MM.1S (cell line): ENCODE measurements at regions not wholly inside any gene's neighbourhood (a gene's known extent, or its start where the extent isn't known, plus 50 kb on each side); places are given as distances from the start of the nearest gene placed in this dataset.

Experiments used
- DNase-seq: peaks from one replicate; pipeline ENCODE4 v3.0.0-alpha.2; 2015
- H2AFZ ChIP-seq: fragments of 300-600 bp; sonication (generic); 2 replicates; pipeline ENCODE4 v1.6.0; 2016; ENCODE audit warnings: antibody characterized with exemption, low read length
- H3F3A ChIP-seq: fragments of 300-600 bp; sonication (generic); 2 replicates; pipeline ENCODE4 v1.6.1; 2016; ENCODE audit warnings: mild to moderate bottlenecking, antibody characterized with exemption, low read length, moderate library complexity, mixed read lengths; ENCODE audit not compliant: insufficient read depth
- H3K27ac ChIP-seq: fragments of 300-600 bp; sonication (generic); 2 replicates; pipeline ENCODE4 v1.5.1; 2016; ENCODE audit warnings: mild to moderate bottlenecking, low read length
- H3K27me3 ChIP-seq: fragments of 300-600 bp; sonication (generic); replicated peaks from 2 replicates; pipeline ENCODE4 v1.6.0; 2016; ENCODE audit warnings: low read length; ENCODE audit not compliant: insufficient read depth
- H3K36me3 ChIP-seq: fragments of 300-600 bp; sonication (generic); replicated peaks from 2 replicates; pipeline ENCODE4 v1.6.1; 2016; ENCODE audit warnings: mild to moderate bottlenecking, low read length, mixed read lengths; ENCODE audit not compliant: insufficient read depth
- H3K4me1 ChIP-seq: fragments of 300-600 bp; sonication (generic); 2 replicates; pipeline ENCODE4 v1.6.1; 2016; ENCODE audit warnings: low read length, mixed read lengths
- H3K4me2 ChIP-seq: fragments of 300-600 bp; sonication (generic); 2 replicates; pipeline ENCODE4 v1.6.0; 2016; ENCODE audit warnings: low read depth, low read length
- H3K4me3 ChIP-seq: fragments of 300-600 bp; sonication (generic); 2 replicates; pipeline ENCODE4 v1.5.1; 2016; ENCODE audit warnings: low read length, mixed read lengths
- H3K79me2 ChIP-seq: fragments of 300-600 bp; sonication (generic); 2 replicates; pipeline ENCODE4 v1.6.1; 2016; ENCODE audit warnings: mixed run types, low read length, mixed read lengths
- H3K9ac ChIP-seq: fragments of 300-600 bp; sonication (generic); 2 replicates; pipeline ENCODE4 v1.6.1; 2016; ENCODE audit warnings: low read length, mixed read lengths
- H3K9me2 ChIP-seq: fragments of 300-600 bp; sonication (generic); replicated peaks from 2 replicates; pipeline ENCODE4 v1.6.1; 2016; ENCODE audit warnings: mild to moderate bottlenecking, low read length, mixed read lengths; ENCODE audit not compliant: insufficient read depth
- H3K9me3 ChIP-seq: fragments of 300-600 bp; sonication (generic); replicated peaks from 2 replicates; pipeline ENCODE4 v1.6.1; 2016; ENCODE audit warnings: mild to moderate bottlenecking, low read length, mixed read lengths; ENCODE audit not compliant: insufficient read depth
- H4K20me1 ChIP-seq: fragments of 300-600 bp; sonication (generic); 2 replicates; pipeline ENCODE4 v1.6.1; 2016; ENCODE audit warnings: mild to moderate bottlenecking, low read length, moderate library complexity, mixed read lengths; ENCODE audit not compliant: insufficient read depth
- EZH2 ChIP-seq: fragments of 300-600 bp; sonication (generic); optimal IDR thresholded peaks from 2 replicates; pipeline ENCODE3; 2017; ENCODE audit warnings: low read depth, mild to moderate bottlenecking, antibody characterized with exemption, low read length, mixed read lengths
- EZH2phosphoT487 ChIP-seq: fragments of 300-600 bp; sonication (generic); IDR thresholded peaks from 2 replicates; pipeline ENCODE4 v1.6.1; 2018; ENCODE audit warnings: antibody characterized with exemption, low read length
- TF ChIP-seq, protein P1 (sequence below): fragments of 300-600 bp; sonication (generic); IDR thresholded peaks from 2 replicates; pipeline ENCODE4 v1.5.1; 2016; ENCODE audit warnings: antibody characterized with exemption, low read length, mixed read lengths

DNA sequence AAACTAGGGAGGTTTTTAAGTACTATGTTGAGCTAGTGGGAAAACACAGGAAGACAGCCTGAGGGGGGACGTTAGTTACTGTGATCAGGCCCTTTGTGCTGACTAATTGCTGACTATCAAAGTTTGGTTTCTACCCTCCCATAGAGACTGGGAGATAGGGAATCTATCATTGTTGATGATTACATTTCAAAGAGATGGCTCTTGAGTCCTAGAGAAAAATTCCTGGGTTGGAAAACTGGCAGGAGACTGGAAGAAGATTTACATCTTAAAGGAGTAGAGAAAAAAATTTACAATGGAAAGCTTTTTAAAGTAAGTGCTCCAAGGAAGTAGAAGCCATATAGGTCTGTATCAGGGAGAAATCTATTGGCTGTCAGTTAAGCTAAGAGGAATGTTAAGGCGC, 522.0 kb upstream of the KLHL1 start:
- Histone ChIP-seq H4K20me1 (no peaks in the 10 kb centered on the region), H3K9me2 (no peaks in the 10 kb centered on the region), H3K4me2 (no peak overlapping the region), H3F3A (no peaks in the 10 kb centered on the region), H3K9ac (no peak overlapping the region), H3K79me2 (no peaks in the 10 kb centered on the region), H3K4me3 (no peak overlapping the region), H3K4me1 (no peaks in the 10 kb centered on the region), H3K36me3 (no peaks in the 10 kb centered on the region), H3K27ac (no peak overlapping the region), H3K9me3 (no peaks in the 10 kb centered on the region), H2AFZ (no peak overlapping the region), H3K27me3 (no peaks in the 10 kb centered on the region)
- no peak for DNase-seq
- TF ChIP-seq, protein P1, sequence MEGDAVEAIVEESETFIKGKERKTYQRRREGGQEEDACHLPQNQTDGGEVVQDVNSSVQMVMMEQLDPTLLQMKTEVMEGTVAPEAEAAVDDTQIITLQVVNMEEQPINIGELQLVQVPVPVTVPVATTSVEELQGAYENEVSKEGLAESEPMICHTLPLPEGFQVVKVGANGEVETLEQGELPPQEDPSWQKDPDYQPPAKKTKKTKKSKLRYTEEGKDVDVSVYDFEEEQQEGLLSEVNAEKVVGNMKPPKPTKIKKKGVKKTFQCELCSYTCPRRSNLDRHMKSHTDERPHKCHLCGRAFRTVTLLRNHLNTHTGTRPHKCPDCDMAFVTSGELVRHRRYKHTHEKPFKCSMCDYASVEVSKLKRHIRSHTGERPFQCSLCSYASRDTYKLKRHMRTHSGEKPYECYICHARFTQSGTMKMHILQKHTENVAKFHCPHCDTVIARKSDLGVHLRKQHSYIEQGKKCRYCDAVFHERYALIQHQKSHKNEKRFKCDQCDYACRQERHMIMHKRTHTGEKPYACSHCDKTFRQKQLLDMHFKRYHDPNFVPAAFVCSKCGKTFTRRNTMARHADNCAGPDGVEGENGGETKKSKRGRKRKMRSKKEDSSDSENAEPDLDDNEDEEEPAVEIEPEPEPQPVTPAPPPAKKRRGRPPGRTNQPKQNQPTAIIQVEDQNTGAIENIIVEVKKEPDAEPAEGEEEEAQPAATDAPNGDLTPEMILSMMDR, result no peak
- no peak for TF ChIP-seq EZH2phosphoT487
- TF ChIP-seq EZH2, result no peak

- no peak overlapping the region for H3K9ac ChIP-seq
- H4K20me1 ChIP-seq, result no peaks in the 10 kb centered on the region
- H3K4me1 ChIP-seq, result no peaks in the 10 kb centered on the region
- H3K4me3 ChIP-seq, result no peak overlapping the region
- no peak overlapping the region for H2AFZ ChIP-seq
- no peaks in the 10 kb centered on the region for H3K36me3 ChIP-seq
- no peaks in the 10 kb centered on the region for H3K9me2 ChIP-seq
- DNase-seq, result no peak
- no peaks in the 10 kb centered on the region for H3F3A ChIP-seq
- TF ChIP-seq EZH2phosphoT487, result no peak
- TF ChIP-seq, protein P1, result peak; percentile 18
- no peaks in the 10 kb centered on the region for H3K9me3 ChIP-seq
- no peaks in the 10 kb centered on the region for H3K27me3 ChIP-seq
- H3K4me2 ChIP-seq, result no peak overlapping the region
- H3K27ac ChIP-seq, result no peak overlapping the region
- no peaks in the 10 kb centered on the region for H3K79me2 ChIP-seq
Measured at GRCh38 chr13:70623239-70623638, 515.0 kb upstream of the KLHL1 start.

DNA sequence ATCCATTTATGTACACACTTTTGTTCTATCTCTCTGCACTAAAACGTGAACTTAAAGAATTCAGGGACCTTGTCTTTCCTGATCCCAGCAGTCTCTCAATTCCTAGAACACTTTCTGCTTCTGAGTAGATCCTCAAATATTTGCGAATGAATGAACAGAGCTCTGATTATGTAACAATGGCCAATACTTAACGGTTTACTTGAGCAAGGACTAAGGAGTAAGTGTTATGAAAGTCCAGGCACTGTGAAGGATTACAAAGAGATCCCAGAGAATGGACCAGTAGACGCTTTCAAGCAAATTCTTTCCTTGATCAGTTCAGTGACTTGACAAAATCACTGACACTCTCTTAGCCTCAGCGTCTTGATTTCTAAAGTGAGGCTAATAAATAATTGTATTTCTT, 514.5 kb upstream of the KLHL1 start:
- Histone ChIP-seq H3K79me2 (no peaks in the 10 kb centered on the region), H3K27me3 (no peaks in the 10 kb centered on the region), H3F3A (no peaks in the 10 kb centered on the region), H3K4me2 (no peak overlapping the region), H4K20me1 (no peaks in the 10 kb centered on the region), H3K4me1 (no peaks in the 10 kb centered on the region), H3K4me3 (no peak overlapping the region), H2AFZ (no peak overlapping the region), H3K9ac (no peak overlapping the region), H3K27ac (no peak overlapping the region), H3K9me2 (no peaks in the 10 kb centered on the region), H3K36me3 (no peaks in the 10 kb centered on the region), H3K9me3 (no peaks in the 10 kb centered on the region)
- DNase-seq, result no peak
- TF ChIP-seq EZH2phosphoT487 (no peak), EZH2 (no peak)
- TF ChIP-seq, protein P1, result no peak

- no peak overlapping the region for H3K27ac ChIP-seq
- no peak for TF ChIP-seq EZH2phosphoT487
- no peak for TF ChIP-seq EZH2
- TF ChIP-seq, protein P1, result no peak
- no peaks in the 10 kb centered on the region for H3K9me3 ChIP-seq
- H3K4me2 ChIP-seq, result no peak overlapping the region
- no peaks in the 10 kb centered on the region for H3K36me3 ChIP-seq
- H3F3A ChIP-seq, result no peaks in the 10 kb centered on the region
- H4K20me1 ChIP-seq, result no peaks in the 10 kb centered on the region
- no peaks in the 10 kb centered on the region for H3K79me2 ChIP-seq
- no peak overlapping the region for H3K9ac ChIP-seq
- H3K9me2 ChIP-seq, result no peaks in the 10 kb centered on the region
- no peak overlapping the region for H3K4me3 ChIP-seq
- H3K27me3 ChIP-seq, result no peaks in the 10 kb centered on the region
- no peak for DNase-seq
- no peak overlapping the region for H2AFZ ChIP-seq
- no peaks in the 10 kb centered on the region for H3K4me1 ChIP-seq
Measured at GRCh38 chr13:70619936-70620335, 511.7 kb upstream of the KLHL1 start.
